NCI-H187 treated with DMSO at 0.1 percent for 48 hours (cell line): ENCODE measurements at regions not wholly inside any gene's neighbourhood (a gene's known extent, or its start where the extent isn't known, plus 50 kb on each side); places are given as distances from the start of the nearest gene placed in this dataset.
"Not testable (repeated sequence)": the region's sequence is repeated elsewhere in the genome, so short reads cannot be mapped to it uniquely, and the experiment has no call there.

Experiments
- DNase-seq: peaks from one replicate; lab custom pipeline; 2025; lab: John Stamatoyannopoulos, UW

DNA sequence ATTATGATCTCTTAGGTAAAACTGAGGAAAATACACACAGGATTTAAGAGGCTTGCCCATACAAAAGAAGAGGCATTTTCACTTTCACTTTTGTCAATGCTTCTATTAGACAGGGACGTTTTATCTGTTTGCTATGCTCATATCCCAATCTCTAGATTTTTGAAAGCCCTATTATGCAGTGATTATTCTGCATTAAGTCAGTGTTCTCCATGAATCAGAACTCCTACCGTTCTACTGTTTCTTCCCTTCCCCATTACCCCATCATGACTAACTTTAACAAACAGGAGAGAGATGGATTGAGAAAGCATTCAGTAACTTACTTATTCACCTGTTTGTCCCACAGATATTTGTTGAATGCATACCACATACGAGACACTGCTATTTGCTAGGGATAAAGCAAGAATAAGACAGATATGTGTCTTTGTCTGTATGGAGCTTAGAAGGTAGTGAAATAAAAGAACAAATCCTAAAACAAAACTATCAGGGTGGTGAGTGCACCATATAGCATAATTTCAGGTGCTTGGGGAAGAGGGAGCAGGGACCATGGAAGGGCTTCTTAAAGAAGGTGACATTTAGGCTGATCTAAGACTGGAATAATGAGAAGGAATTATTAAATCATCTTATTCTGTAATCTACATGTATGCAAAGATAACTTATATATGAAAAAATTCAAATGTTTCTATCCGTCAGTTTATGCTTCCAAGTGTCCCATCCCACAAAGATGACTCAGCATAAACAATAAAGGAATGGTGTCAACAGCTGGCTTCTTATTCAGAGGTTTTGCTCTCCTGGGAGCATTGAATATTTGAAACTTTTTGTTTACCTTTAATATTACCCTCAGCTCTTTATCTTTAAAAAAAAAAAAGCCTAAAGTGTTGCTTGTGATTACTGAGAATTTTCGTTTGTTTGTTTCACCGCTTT lies 328.1 kb downstream of the HINT1 start:
- DNase-seq: no peak

DNA sequence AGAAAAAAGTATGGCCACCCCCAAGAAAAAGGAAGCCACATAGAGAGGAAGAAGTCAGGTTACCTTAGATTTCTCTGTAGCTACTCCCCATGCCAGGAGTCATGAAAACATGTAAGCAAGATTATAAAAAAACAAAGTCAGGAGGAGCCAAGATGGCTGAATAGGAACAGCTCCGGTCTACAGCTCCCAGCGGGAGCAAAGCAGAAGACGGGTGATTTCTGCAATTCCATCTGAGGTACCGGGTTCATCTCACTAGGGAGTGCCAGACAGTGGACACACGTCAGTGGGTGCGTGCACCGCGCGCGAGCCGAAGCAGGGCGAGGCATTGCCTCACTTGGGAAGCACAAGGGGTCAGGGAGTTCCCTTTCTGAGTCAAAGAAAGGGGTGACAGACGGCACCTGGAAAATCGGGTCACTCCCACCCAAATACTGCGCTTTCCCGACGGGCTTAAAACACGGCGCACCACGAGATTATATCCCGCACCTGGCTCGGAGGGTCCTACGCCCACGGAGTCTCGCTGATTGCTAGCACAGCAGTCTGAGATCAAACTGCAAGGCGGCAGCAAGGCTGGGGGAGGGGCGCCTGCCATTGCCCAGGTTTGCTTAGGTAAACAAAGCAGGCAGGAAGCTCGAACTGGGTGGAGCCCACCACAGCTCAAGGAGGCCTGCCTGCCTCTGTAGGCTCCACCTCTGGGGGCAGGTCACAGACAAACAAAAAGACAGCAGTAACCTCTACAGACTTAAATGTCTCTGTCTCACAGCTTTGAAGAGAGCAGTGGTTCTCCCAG lies 347.3 kb downstream of the HINT1 start:
- DNase-seq: peak; percentile 6

DNA sequence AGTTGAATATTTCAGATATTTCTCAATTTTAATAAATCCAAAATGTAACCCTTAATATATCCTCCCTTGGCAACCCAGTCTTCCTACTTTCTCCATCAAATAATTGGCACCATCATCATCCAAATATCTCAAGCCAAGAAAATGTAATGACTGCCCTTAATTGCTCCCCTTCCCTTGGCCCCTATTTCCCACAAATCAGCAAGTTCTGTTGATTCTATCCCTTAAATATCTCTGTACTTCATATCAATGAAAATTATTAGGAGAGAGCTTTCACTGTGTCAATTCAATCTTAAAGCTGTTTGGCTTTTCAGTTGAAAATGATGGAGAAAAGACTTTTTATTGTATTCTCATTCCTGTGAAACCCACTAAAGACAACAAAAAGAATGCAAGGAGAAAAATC lies 349.8 kb downstream of the HINT1 start:
- no peak for DNase-seq

DNA sequence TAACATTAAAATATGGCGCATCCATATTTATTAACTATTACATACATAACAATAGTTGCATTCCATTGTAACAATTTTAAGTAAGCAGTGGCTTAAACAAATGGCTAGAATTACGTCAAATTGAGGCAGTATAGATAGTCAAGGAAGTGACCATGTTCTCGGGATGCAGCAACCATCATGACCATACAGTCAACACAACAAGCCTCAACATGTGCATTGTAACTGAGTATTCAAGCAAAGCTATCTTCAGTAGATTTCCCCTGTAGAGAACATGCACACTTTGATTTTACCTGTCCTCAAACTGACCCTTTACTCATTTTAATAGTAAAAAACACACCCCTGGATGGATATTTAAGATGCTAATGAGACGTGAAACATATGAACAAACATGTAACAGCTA lies 356.4 kb downstream of the HINT1 start:
- no peak for DNase-seq

DNA sequence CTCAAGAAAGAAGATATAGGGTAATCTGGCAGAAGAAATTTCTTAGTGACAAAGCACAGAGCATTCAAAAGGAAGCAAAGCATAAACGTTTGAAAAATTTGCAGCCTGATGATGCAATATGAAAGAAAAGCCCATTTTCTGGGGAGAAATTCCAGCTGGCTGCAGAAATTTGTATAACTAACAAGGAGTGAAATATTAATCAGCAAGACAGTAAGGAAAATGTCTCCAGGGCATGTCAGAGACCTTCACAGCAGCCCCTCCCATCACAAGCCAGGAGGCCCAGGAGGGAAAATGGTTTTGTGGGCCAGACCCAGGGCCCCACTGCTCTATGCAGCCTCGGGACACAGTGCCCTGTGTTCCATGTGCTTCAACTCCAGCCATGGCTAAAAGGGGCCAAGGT lies 359.4 kb downstream of the HINT1 start:
- no peak for DNase-seq

DNA sequence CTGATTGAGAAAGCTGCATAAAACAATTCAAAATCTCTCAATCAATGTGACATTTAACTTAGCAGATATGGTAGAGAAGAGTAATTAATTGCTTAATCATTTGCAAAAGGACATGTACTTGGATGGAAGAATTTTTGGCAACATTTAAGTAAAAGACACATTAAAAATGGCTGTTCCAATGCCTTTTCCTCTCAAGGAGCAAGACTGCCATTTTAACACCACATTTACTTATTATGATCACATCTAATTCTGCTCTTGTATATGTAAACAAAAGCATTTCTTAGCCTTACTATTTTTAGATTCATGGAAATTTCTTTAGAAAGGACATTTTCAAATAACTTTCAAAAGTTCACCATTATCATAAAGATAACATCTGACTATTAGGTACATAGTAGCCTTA lies 360.0 kb downstream of the HINT1 start:
- no peak for DNase-seq

DNA sequence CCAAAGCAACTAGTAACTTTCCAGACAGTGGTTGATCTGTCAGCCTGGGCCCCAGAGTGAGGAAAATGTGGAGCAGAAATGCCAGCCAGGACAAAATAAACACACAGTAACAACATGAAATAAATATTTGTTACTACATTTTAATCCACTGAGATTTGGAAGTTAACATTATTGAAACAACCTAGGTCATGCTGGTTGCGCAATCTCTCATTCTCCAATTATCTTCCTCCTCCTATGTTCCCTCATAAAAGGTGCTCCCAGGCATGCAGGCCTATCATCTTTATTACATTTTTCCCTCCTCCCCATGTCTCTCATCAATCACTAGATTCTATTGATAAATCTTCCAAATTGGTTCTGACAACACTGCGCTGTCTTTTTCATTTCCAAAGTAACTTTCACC lies 363.1 kb downstream of the HINT1 start:
- no peak for DNase-seq

DNA sequence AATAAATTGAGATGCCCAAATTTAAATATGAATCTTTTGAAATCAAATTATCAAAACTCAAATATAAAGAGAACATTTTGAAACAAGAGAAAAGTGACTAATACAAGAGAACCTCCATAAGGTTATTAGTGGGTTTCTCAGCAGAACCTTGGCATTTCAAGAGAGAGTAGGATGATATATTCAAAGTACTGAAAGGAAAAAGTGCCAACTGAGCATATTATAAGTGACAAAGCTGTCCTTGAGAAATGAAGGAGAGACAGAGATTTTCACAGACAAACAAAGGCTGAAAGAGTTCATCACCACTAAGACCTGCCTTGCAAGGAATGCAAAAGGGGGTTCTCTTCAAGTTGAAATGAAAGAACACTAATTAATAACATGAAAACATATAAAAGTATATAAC lies 366.0 kb downstream of the HINT1 start:
- DNase-seq: no peak

DNA sequence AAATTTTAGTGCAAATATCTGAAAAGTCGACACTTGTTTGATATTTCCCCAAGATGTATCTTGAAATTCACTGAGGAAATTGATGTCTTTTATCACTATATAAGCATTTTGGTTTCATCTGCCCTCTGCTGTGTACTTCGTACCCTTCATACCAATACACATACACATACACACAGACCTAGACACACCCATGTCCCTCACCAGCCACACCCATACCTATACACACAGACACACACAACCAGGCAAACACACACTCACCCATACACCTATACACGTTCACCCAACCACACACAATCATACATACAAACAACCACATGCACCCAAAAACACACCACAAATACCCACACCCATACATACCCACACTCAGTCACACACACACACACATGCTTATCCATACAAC lies 367.8 kb downstream of the HINT1 start:
- DNase-seq: no peak

DNA sequence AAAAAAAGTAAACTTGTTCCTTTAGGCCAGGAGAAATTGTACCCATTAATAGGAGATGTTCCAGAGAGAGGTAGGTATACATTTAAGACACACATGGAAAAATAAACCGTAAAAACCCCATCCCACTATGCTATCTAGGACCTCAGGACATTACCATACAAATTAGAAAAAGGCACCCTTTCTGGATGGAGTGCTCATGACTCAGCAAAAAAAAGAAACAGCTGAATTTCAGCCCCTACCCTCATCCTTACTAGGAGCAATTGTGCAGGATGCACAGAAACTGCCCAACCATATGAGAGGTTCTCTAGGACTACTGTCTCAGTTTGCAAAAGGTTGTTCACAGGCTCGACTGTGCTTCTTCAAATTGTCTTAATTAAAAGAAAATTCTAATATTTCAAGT lies 368.2 kb downstream of the HINT1 start:
- DNase-seq: no peak

DNA sequence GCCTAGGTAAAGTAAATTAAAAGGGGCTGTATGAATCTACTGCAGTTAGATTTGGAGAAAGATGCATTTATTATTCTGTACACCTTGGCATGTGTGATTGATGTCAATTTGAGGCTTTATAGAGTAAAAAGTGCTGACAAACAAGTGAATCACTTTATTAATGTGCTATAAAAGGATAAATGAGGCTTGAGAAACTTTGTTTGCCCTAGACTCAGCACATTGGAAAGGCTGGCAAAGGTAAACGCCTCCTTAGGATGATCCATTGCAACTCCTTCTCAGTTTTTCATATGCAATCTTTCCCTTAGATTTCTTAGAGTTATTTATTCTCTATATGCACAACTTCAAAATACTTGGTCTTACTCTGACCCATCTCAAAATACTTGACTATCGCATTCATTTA lies 369.0 kb downstream of the HINT1 start:
- DNase-seq: no peak

DNA sequence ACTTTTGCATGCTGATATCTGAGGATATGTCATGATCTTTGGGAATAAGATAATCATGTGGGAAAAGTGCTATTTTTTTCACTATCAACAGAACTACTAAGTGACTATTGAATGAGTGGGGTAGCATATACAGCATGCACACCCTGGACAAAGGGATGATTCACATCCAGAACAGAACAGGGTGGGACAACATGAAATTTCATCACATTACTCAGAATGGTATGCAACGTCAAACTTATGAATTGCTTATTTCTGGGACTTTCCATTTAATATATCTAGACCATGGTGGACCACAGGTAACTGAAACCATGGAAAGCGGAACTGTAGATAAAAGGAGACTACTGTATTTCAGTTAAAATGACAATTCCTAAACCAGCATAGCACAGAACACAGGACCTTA lies 370.0 kb downstream of the HINT1 start:
- no peak for DNase-seq

DNA sequence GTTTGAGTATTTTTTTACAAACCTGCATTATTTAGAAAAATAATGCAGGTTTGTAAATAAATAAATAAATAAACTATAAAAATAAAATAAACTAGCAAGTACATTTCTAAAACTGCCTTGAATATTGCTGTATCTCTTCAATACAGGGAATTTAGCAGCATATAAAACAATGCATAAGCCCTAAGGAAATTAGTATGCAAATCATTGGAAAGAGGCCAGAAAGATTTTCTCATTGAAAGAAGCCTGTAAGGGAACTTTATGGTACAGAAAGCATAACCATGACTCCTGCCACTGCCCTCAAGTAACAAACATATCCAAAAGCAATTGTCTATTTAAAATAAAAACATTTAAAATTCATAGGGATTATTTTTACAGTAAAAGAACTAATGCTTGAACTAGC lies 387.3 kb downstream of the HINT1 start:
- no peak for DNase-seq

DNA sequence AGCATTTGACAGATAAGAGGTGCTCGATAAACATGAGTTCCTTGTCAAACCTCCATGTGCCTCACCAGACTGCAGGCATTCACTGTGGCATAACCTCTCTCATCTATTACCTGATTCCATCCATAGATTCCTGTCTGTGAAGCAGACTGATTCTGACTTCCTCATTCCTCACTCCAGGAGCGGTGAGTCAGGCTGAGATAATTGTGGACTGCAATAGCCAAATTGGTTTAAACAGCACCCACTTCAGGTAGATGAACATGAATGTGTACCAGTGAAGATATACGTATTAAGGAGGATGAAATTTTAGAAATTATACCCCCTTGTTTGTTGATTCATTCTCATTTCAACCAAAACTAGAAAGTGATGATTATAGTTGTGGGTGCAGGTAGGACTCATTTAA lies 391.2 kb downstream of the HINT1 start:
- DNase-seq: no peak

DNA sequence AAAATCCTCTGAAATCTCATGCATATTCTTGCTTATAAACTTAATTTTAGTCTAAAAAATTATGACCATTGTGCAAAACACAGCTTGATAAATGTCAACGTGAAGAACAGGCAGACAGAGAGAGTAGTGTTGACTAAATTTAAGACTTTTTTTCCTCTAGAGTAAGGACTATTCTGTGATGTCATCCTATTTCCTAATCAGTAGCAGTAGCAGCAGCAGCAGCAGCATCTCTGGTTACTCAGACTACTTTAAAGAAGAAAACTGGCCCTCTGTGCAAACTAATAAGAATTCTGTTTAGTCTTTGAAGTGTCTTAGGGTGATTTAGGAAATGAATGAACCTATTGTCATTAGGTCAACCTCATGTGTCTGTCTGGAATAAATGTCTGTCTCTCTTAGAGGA lies 403.0 kb downstream of the HINT1 start:
- no peak for DNase-seq

DNA sequence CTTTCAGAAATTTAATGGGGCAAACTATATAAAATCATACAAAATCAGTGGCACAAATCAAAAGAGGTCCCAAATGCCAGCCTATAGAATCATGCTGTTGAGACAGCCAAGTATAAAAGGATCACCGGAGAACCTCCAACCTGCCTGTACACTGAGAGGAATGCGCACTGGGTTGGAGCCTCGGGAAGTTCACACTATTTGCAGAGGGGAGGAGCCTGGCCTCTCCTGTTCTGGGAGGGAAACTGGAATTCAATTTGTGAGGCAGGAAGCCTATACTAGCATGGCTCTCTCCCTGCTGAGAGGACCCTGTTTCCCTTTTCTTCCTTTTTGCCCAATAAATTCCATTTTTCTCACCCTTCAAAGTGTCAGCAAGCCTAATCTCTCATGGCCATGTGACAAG lies 406.0 kb downstream of the HINT1 start:
- DNase-seq: no peak

DNA sequence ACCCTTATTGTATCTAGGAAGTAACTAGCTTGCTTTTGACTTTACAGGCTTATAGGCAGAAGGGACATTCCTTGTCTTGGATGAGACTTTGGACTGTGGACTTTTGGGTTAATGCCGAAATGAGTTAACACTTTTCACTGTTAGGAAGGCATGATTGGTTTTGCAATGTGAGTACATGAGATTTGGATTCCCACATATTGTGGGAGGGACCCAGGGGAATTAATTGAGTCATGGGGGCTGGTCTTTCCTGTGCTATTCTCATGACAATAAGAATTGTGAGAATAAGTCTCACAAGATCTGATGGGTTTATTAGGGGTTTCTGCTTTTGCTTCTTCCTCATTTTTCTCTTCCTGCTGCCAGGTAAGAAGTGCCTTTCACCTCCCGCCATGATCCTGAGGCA lies 417.5 kb downstream of the HINT1 start:
- DNase-seq: no peak

DNA sequence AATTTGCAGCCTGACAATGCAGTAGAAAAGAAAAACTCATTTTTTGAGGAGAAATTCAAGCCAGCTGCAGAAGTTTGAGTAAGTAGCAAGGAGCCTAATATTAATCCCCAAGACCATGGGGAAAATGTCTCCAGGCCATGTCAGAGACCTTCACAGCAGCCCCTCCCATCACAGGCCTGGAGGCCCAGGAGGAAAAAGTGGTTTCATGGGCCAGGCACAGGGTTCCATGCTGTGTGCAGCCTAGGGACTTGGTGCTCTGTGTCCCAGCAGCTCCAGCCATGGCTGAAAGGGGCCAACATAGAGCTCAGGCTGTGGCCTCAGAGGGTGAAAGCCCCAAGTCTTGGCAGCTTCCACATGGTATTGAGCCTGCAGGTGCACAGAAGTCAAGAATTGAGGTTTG lies 418.4 kb downstream of the HINT1 start:
- DNase-seq: not testable (repeated sequence)

DNA sequence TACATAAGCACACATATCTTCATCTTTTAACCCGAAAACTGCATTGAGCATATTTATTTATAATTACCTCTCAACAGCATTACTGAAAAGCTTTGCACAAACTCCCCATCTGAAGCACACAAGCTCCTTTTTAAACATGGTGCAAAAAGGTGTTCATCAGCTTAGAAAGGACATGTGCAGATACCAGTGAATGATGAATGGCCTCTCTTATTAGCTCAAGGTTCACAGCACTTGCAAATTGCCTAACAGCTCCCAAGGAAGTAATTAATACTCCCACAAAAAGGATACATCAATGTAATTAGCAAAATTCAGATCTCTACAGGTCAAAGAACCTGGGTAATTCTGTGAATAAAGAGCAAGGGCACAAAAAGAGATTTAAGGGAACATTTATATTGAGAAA lies 422.0 kb downstream of the HINT1 start:
- no peak for DNase-seq

DNA sequence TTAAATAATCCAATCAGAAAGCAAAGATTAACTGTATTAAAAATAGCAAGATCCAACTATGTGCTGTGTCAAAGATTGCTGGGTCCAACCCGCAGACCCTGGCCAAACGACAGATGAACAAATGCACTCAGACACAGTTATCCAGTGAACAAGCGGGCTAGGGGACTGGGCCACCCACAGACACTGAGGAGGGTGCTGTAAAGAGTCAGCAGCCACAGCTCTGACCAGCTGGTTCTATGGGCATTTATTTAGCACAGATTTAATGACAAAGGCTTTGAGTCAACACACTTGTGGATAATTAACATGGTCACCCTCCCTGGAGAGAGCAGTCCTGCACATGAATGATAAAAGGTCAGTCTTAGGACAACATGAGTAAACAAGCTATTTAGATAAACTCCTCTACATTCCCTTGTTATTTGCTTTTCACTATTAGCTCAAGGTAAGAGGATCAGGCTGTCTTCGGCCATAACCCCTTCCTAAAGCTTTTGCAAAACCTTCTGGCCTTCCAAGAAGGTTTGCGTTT lies 424.9 kb downstream of the HINT1 start:
- DNase-seq: no peak

DNA sequence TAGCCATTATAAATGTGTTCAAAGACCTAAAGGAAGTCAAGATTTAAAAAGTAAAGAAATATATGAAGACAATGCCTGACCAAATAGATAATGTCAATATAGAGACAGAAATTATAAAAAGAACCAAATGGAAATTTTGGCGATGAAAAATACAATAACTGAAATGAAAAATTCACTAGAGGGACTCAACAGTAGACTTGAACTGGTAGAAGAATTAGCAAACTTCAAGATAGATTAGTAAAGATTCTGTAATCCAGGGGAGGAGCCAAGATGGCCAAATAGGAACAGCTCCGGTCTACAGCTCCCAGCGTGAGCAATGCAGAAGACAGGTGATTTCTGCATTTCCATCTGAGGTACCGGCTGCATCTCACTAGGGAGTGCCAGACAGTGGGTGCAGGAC lies 433.2 kb downstream of the HINT1 start:
- no peak for DNase-seq

DNA sequence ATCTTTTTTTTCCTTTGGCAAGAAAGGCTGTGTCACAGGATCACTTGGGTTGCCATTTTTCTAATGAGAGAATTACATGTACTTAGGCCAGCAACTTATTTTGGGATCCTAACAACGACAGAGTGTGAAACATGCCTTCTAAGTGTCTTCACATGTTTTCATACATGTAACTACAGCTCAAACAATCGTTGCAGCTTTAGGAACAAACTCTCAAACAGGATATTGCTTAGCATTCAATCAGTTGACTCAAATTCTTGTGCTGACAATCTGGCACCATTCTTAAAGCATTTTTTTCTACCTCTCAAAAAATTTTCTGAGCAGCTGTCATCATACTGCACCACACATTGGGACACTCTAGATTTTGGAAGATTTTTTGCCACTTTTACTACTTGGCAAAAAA lies 435.5 kb downstream of the HINT1 start:
- DNase-seq: no peak

DNA sequence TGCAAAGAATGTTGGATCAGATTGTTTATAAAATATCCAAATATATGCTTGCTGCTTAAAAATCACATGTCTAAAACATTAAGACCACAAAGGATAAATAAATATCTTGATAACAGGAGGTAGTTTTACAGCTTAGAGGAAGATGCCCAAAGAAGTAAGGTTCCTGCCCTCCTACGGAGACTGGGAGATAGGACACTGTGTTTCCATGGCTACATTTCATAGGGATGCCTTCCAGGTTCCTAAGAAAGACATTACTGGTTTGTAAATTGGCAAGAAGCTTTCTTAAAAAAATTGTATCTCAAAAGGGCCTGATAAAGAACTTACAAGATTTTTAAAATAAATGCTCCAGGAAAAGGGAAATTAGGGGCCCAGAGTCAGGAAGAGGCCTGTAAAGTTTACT lies 437.2 kb downstream of the HINT1 start:
- no peak for DNase-seq
